ENCODE measurements at regions not wholly inside any gene's neighbourhood (a gene's known extent, or its start where the extent isn't known, plus 50 kb on each side); places are given as distances from the start of the nearest gene placed in this dataset.
A peak's percentile ranks its signal among the peaks of the same experiment; 100 is the strongest.

- DNase-seq: no peak
These were observed 395.8 kb upstream of the ADAMTSL1 start for GRCh38 chr9:18077941-18078678.

GRCh38 chr9:18092138-18092537 is 381.8 kb upstream of the ADAMTSL1 start:
- no peak for DNase-seq

- DNase-seq: no peak
These were observed 367.9 kb upstream of the ADAMTSL1 start for GRCh38 chr9:18106006-18106560.

- DNase-seq: no peak
These were observed 364.3 kb upstream of the ADAMTSL1 start for GRCh38 chr9:18109675-18110074.

GRCh38 chr9:18111146-18111545 is 362.8 kb upstream of the ADAMTSL1 start:
- no peak for DNase-seq

- no peak for DNase-seq
These were observed 359.1 kb upstream of the ADAMTSL1 start for GRCh38 chr9:18114559-18115475.

- DNase-seq: no peak
These were observed 355.7 kb upstream of the ADAMTSL1 start for GRCh38 chr9:18118268-18118667.

- peak in 1 of 2 donors; percentile 59 for DNase-seq
These were observed 351.8 kb upstream of the ADAMTSL1 start for GRCh38 chr9:18122171-18122570.

- no peak for DNase-seq
These were observed 349.2 kb upstream of the ADAMTSL1 start for GRCh38 chr9:18124760-18125159.

GRCh38 chr9:18126831-18127498 is 347.0 kb upstream of the ADAMTSL1 start:
- DNase-seq: no peak

GRCh38 chr9:18127499-18127875 is 346.5 kb upstream of the ADAMTSL1 start:
- DNase-seq: no peak

- no peak for DNase-seq
These were observed 344.1 kb upstream of the ADAMTSL1 start for GRCh38 chr9:18129809-18130334.

GRCh38 chr9:18136354-18136994 is 337.5 kb upstream of the ADAMTSL1 start:
- DNase-seq: no peak

- DNase-seq: no peak
These were observed 336.1 kb upstream of the ADAMTSL1 start for GRCh38 chr9:18137815-18138214.

- DNase-seq: no peak
These were observed 335.3 kb upstream of the ADAMTSL1 start for GRCh38 chr9:18138656-18139055.

GRCh38 chr9:18141681-18142080 is 332.3 kb upstream of the ADAMTSL1 start:
- DNase-seq: no peak

GRCh38 chr9:18143073-18143745 is 330.7 kb upstream of the ADAMTSL1 start:
- DNase-seq: no peak

GRCh38 chr9:18146329-18146728 is 327.6 kb upstream of the ADAMTSL1 start:
- DNase-seq: no peak

- no peak for DNase-seq
These were observed 324.4 kb upstream of the ADAMTSL1 start for GRCh38 chr9:18149471-18150011.

- DNase-seq: no peak
These were observed 319.3 kb upstream of the ADAMTSL1 start for GRCh38 chr9:18154661-18155060.

- no peak for DNase-seq
These were observed 314.7 kb upstream of the ADAMTSL1 start for GRCh38 chr9:18159254-18159653.

- no peak for DNase-seq
These were observed 310.8 kb upstream of the ADAMTSL1 start for GRCh38 chr9:18163146-18163545.

Measured in bone marrow (tissue), 2 donors.